SK-N-SH treated with all-trans-retinoic acid at 6 μM for 48 hours (cell line): ENCODE measurements at regions not wholly inside any gene's neighbourhood (a gene's known extent, or its start where the extent isn't known, plus 50 kb on each side); places are given as distances from the start of the nearest gene placed in this dataset.

Experiments
- ATAC-seq: fragments of 200-7000 bp; cut with Tn5 transposase; 3 replicates; pipeline ENCODE4 v1.9.1; 2020; ENCODE audit warnings: mild to moderate bottlenecking, moderate library complexity
- ARNTL ChIP-seq: fragments of 450-650 bp; formaldehyde crosslinking; IDR thresholded peaks from 2 replicates; pipeline ENCODE4 v1.5.0; 2020; ENCODE audit warnings: low read depth, mild to moderate bottlenecking, moderate library complexity, borderline replicate concordance
- BACH2 ChIP-seq: fragments of 250-450 bp; sonication (Bioruptor Pico); IDR thresholded peaks from 2 replicates; pipeline ENCODE4 v1.9.0; 2021; ENCODE audit warnings: mild to moderate bottlenecking, borderline replicate concordance
- CSDC2 ChIP-seq: fragments of 250-450 bp; sonication (Bioruptor Pico); IDR thresholded peaks from 2 replicates; pipeline ENCODE4 v1.5.0; 2020; ENCODE audit warnings: mild to moderate bottlenecking, moderate library complexity
- CSRNP3 ChIP-seq: fragments of 250-450 bp; sonication (Bioruptor Pico); IDR thresholded peaks from 2 replicates; pipeline ENCODE4 v1.5.1; 2021; ENCODE audit warnings: mild to moderate bottlenecking, moderate library complexity
- ESRRG ChIP-seq: fragments of 250-450 bp; sonication (Bioruptor Pico); IDR thresholded peaks from 2 replicates; pipeline ENCODE4 v1.6.1; 2021; ENCODE audit warnings: mild to moderate bottlenecking
- GLIS3 ChIP-seq: fragments of 250-450 bp; sonication (Bioruptor Pico); IDR thresholded peaks from 2 replicates; pipeline ENCODE4 v1.5.0; 2020; ENCODE audit warnings: mild to moderate bottlenecking, moderate library complexity
- ISL1 ChIP-seq: fragments of 250-450 bp; sonication (Bioruptor Pico); IDR thresholded peaks from 2 replicates; pipeline ENCODE4 v2.1.2; 2022; ENCODE audit warnings: mild to moderate bottlenecking, moderate library complexity
- OSR1 ChIP-seq: fragments of 250-450 bp; sonication (Bioruptor Pico); IDR thresholded peaks from 2 replicates; pipeline ENCODE4 v1.8.0; 2022; ENCODE audit warnings: moderate library complexity, mild to moderate bottlenecking, inconsistent platforms
- POU6F1 ChIP-seq: fragments of 250-450 bp; sonication (Bioruptor Pico); IDR thresholded peaks from 2 replicates; pipeline ENCODE4 v1.8.0; 2021; ENCODE audit warnings: low read depth, mild to moderate bottlenecking, moderate library complexity, borderline replicate concordance
- PPARA ChIP-seq: fragments of 250-450 bp; sonication (Bioruptor Pico); IDR thresholded peaks from 2 replicates; pipeline ENCODE4 v1.5.0; 2020; ENCODE audit warnings: mild to moderate bottlenecking, borderline replicate concordance
- RARB ChIP-seq: fragments of 250-450 bp; sonication (Bioruptor Pico); IDR thresholded peaks from 2 replicates; pipeline ENCODE4 v1.8.0; 2021; ENCODE audit warnings: mild to moderate bottlenecking, moderate library complexity
- SNAI2 ChIP-seq: fragments of 250-450 bp; sonication (Bioruptor Pico); IDR thresholded peaks from 2 replicates; pipeline ENCODE4 v1.5.0; 2020; ENCODE audit warnings: mild to moderate bottlenecking, moderate library complexity
- TCF4 ChIP-seq: fragments of 250-450 bp; sonication (Bioruptor Pico); IDR thresholded peaks from 2 replicates; pipeline ENCODE4 v1.8.0; 2021; ENCODE audit warnings: mild to moderate bottlenecking, moderate library complexity, borderline replicate concordance
- TOX ChIP-seq: fragments of 250-450 bp; sonication (Bioruptor Pico); IDR thresholded peaks from 2 replicates; pipeline ENCODE4 v1.8.0; 2021; ENCODE audit warnings: mild to moderate bottlenecking, moderate library complexity, borderline replicate concordance
- ZC3H10 ChIP-seq: fragments of 250-450 bp; sonication (Bioruptor Pico); IDR thresholded peaks from 2 replicates; pipeline ENCODE4 v1.5.1; 2021; ENCODE audit warnings: mild to moderate bottlenecking, moderate library complexity
- ZFP3 ChIP-seq: fragments of 250-450 bp; sonication (Bioruptor Pico); IDR thresholded peaks from 2 replicates; pipeline ENCODE4 v1.5.0; 2020; ENCODE audit warnings: mild to moderate bottlenecking, moderate library complexity
- ZFP30 ChIP-seq: fragments of 450-650 bp; formaldehyde crosslinking; IDR thresholded peaks from 2 replicates; pipeline ENCODE4 v1.5.0; 2022; ENCODE audit warnings: mild to moderate bottlenecking, moderate library complexity
- ZNF565 ChIP-seq: fragments of 450-650 bp; formaldehyde crosslinking; conservative IDR thresholded peaks from 2 replicates; pipeline ENCODE4 v1.5.0; 2020; ENCODE audit warnings: low read depth, mild to moderate bottlenecking, moderate library complexity
- ZNF70 ChIP-seq: fragments of 450-650 bp; formaldehyde crosslinking; IDR thresholded peaks from 2 replicates; pipeline ENCODE4 v1.5.0; 2020; ENCODE audit warnings: mild to moderate bottlenecking, moderate library complexity
- ZNF8 ChIP-seq: fragments of 450-650 bp; formaldehyde crosslinking; IDR thresholded peaks from 2 replicates; pipeline ENCODE4 v1.5.0; 2020; ENCODE audit warnings: mild to moderate bottlenecking, moderate library complexity
- TF ChIP-seq, protein P1 (sequence below): fragments of 250-450 bp; sonication (Bioruptor Pico); IDR thresholded peaks from 2 replicates; pipeline ENCODE4 v1.5.0; 2020; ENCODE audit warnings: mild to moderate bottlenecking, moderate library complexity
- TF ChIP-seq, protein P2 (sequence below): fragments of 250-450 bp; sonication (Bioruptor Pico); IDR thresholded peaks from 2 replicates; pipeline ENCODE4 v1.8.0; 2020; ENCODE audit warnings: mild to moderate bottlenecking, moderate library complexity, borderline replicate concordance

DNA sequence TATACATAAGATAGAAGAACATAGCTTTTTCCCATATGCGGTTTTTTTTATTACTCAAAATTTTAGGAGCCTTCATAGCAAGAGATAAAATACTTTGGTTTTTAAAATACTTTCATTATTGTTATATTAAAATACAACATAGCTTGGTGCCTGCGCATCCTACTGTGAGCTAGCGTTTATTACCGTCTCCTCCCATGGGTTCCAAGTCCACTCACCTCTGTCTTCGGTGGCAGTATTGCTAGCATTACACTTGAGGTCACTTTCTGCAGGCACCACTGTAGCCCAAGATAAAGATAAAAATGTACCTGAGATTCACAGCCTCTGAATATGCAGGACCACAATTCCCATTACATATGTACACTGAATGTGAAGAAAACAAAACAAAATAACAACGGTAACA, 326.7 kb downstream of the TPBG start:
- ATAC-seq, result no peak
- TF ChIP-seq ZNF8, result no peak
- no peak for TF ChIP-seq ZC3H10 (CRISPR knock-in tag)
- TF ChIP-seq POU6F1, result no peak
- TF ChIP-seq TCF4 (CRISPR knock-in tag), result no peak
- no peak for TF ChIP-seq CSRNP3 (CRISPR knock-in tag)
- no peak for TF ChIP-seq TOX (CRISPR knock-in tag)
- TF ChIP-seq, protein P1, sequence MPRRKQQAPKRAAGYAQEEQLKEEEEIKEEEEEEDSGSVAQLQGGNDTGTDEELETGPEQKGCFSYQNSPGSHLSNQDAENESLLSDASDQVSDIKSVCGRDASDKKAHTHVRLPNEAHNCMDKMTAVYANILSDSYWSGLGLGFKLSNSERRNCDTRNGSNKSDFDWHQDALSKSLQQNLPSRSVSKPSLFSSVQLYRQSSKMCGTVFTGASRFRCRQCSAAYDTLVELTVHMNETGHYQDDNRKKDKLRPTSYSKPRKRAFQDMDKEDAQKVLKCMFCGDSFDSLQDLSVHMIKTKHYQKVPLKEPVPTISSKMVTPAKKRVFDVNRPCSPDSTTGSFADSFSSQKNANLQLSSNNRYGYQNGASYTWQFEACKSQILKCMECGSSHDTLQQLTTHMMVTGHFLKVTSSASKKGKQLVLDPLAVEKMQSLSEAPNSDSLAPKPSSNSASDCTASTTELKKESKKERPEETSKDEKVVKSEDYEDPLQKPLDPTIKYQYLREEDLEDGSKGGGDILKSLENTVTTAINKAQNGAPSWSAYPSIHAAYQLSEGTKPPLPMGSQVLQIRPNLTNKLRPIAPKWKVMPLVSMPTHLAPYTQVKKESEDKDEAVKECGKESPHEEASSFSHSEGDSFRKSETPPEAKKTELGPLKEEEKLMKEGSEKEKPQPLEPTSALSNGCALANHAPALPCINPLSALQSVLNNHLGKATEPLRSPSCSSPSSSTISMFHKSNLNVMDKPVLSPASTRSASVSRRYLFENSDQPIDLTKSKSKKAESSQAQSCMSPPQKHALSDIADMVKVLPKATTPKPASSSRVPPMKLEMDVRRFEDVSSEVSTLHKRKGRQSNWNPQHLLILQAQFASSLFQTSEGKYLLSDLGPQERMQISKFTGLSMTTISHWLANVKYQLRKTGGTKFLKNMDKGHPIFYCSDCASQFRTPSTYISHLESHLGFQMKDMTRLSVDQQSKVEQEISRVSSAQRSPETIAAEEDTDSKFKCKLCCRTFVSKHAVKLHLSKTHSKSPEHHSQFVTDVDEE (CRISPR knock-in tag), result no peak
- TF ChIP-seq, protein P2, sequence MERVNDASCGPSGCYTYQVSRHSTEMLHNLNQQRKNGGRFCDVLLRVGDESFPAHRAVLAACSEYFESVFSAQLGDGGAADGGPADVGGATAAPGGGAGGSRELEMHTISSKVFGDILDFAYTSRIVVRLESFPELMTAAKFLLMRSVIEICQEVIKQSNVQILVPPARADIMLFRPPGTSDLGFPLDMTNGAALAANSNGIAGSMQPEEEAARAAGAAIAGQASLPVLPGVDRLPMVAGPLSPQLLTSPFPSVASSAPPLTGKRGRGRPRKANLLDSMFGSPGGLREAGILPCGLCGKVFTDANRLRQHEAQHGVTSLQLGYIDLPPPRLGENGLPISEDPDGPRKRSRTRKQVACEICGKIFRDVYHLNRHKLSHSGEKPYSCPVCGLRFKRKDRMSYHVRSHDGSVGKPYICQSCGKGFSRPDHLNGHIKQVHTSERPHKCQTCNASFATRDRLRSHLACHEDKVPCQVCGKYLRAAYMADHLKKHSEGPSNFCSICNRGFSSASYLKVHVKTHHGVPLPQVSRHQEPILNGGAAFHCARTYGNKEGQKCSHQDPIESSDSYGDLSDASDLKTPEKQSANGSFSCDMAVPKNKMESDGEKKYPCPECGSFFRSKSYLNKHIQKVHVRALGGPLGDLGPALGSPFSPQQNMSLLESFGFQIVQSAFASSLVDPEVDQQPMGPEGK, result no peak
- TF ChIP-seq PPARA (CRISPR knock-in tag), result no peak
- no peak for TF ChIP-seq OSR1 (CRISPR knock-in tag)
- no peak for TF ChIP-seq ISL1 (CRISPR knock-in tag)
- TF ChIP-seq RARB (CRISPR knock-in tag), result no peak
- TF ChIP-seq ZFP3, result no peak
- TF ChIP-seq ARNTL, result no peak
- TF ChIP-seq BACH2 (CRISPR knock-in tag), result no peak
- no peak for TF ChIP-seq CSDC2 (CRISPR knock-in tag)
- no peak for TF ChIP-seq ZFP30
- TF ChIP-seq ZNF70 (CRISPR knock-in tag), result no peak
- TF ChIP-seq SNAI2 (CRISPR knock-in tag), result no peak

DNA sequence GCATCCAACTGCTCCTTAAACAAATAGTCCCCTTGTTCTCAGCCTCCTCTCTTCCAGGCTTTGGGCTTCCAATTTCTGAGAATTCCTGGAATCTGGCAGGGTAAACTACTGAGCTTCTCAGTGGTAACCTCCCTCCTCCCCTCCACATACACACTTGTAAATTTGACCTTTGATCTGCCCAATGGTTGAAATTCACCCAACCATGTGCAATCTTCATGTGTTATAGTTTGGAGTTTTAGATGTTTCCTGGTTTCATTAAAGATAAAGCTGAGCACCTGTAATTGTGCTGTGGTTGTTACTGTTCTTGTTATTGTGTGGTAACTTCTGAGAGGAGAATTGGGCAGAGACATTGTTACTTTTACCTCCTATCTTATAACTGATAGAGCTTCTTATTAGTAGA, 328.4 kb downstream of the TPBG start:
- TF ChIP-seq ESRRG (CRISPR knock-in tag), result no peak
- TF ChIP-seq CSRNP3 (CRISPR knock-in tag), result no peak
- no peak for TF ChIP-seq TCF4 (CRISPR knock-in tag)
- no peak for TF ChIP-seq PPARA (CRISPR knock-in tag)
- no peak for TF ChIP-seq OSR1 (CRISPR knock-in tag)
- no peak for TF ChIP-seq ZFP3
- no peak for TF ChIP-seq GLIS3 (CRISPR knock-in tag)
- no peak for TF ChIP-seq BACH2 (CRISPR knock-in tag)
- no peak for TF ChIP-seq ARNTL
- TF ChIP-seq, all 23 proteins: peak for 0
- no peak for ATAC-seq

DNA sequence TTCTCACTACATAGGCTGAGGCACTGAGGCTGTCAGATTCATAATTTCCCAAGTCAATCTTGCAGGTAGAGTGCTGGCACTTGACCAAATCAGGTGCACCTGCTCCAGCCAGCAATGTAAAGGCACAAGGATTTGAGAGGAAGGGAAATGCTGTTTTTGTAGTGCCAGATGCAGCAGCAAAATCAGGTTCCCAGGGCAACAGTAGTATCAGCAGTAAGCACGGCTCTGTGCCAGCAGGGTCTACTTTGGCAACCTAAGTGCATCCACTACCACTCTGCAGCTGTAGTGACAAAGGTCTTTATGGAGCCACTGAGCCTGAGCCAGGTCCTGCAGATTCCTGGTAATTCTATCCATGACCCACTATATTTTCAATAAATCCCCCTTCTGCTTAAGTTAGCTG, 329.5 kb downstream of the TPBG start:
- no peak for ATAC-seq
- TF ChIP-seq ZFP3 (no peak), ZNF70 (CRISPR knock-in tag) (no peak), OSR1 (CRISPR knock-in tag) (no peak), ZNF565 (CRISPR knock-in tag) (no peak), GLIS3 (CRISPR knock-in tag) (no peak), ZC3H10 (CRISPR knock-in tag) (no peak), ARNTL (no peak), BACH2 (CRISPR knock-in tag) (no peak), ZFP30 (no peak), SNAI2 (CRISPR knock-in tag) (no peak), ESRRG (CRISPR knock-in tag) (no peak), RARB (CRISPR knock-in tag) (no peak), ZNF8 (no peak)
- TF ChIP-seq, protein P1 (CRISPR knock-in tag), result no peak
- TF ChIP-seq, protein P2, result no peak
